ENCODE measurements at regions not wholly inside any gene's neighbourhood (a gene's known extent, or its start where the extent isn't known, plus 50 kb on each side); places are given as distances from the start of the nearest gene placed in this dataset.

DNA sequence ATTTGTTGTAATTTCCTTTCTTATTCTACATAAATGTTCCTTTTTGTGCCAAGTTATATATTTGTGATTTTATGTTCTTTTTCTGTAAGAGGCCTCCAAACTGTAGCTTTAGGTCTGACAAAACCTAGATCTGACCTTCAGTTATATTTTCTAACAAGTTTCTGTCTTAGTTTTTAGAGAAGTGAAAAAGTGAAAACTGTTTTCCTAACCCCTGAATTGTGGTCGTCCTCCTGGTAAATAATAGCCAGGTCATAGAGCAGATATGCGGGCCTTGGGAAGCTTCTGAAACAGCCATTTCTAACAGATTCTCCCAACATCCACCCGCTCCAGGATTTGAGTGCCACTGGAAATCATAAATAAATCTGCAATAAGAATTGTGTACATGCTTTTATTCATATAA, 398.4 kb upstream of the CWC22 start:
- WGBS, 2 donors (ENCODE audit: extremely low coverage in 2 of 2, insufficient read length in 2 of 2, insufficient replicate concordance in 1 of 2), result no CpG with 5 or more reads among the region's 3 CpGs
- H3K4me2 ChIP-seq (ENCODE audit: insufficient read depth, low read length, poor library complexity, severe bottlenecking), result no peak overlapping the region
- no peak overlapping the region for H2BK5ac ChIP-seq (ENCODE audit: low read length)
- no peaks in the 10 kb centered on the region for H3K79me1 ChIP-seq (ENCODE audit: low read depth, low read length)
- H3K36me3 ChIP-seq (replicated peaks in 1 of 2; ENCODE audit: control insufficient read depth in 2 of 2, insufficient read depth in 2 of 2, low read length in 2 of 2), result no peaks in the 10 kb centered on the region
- H2BK12ac ChIP-seq (ENCODE audit: low read length), result no peak overlapping the region
- H2BK15ac ChIP-seq (ENCODE audit: low read length), result no peak overlapping the region
- no peaks in the 10 kb centered on the region for H3K4me1 ChIP-seq (ENCODE audit: control insufficient read depth in 2 of 2, insufficient read depth in 1 of 2, low read depth in 1 of 2, low read length in 2 of 2)
- H3K27me3 ChIP-seq (ENCODE audit: control insufficient read depth in 3 of 3, insufficient read depth in 3 of 3, low read depth in 1 of 3, low read length in 3 of 3), result no peaks in the 10 kb centered on the region
- H2AFZ ChIP-seq (ENCODE audit: low read length), result no peak overlapping the region
- H3K9ac ChIP-seq (ENCODE audit: low read depth, low read length, poor library complexity), result no peak overlapping the region
- no peak overlapping the region for H3K4ac ChIP-seq (ENCODE audit: low read length)
- H4K8ac ChIP-seq (ENCODE audit: low read depth, low read length), result no peak overlapping the region
- no peaks in the 10 kb centered on the region for H3K9me3 ChIP-seq (replicated peaks in 1 of 2; ENCODE audit: control insufficient read depth in 2 of 2, insufficient read depth in 1 of 2, low read depth in 1 of 2, low read length in 2 of 2)
- H3K23ac ChIP-seq (ENCODE audit: low read depth, low read length, poor library complexity), result no peak overlapping the region
- H3K18ac ChIP-seq (ENCODE audit: low read length), result no peak overlapping the region
- no peak overlapping the region for H2AK5ac ChIP-seq (ENCODE audit: low read depth, low read length)
- no peak overlapping the region for H3K27ac ChIP-seq (replicated peaks; ENCODE audit: low read length)
- H3K14ac ChIP-seq (ENCODE audit: low read length), result no peak overlapping the region
- no peak overlapping the region for H2BK120ac ChIP-seq (ENCODE audit: low read depth, low read length)
- H3K4me3 ChIP-seq (ENCODE audit: low read length in 2 of 2), result no peak overlapping the region
- no peak for DNase-seq (ENCODE audit: low spot score)
- H4K91ac ChIP-seq (ENCODE audit: low read depth, low read length, poor library complexity), result no peak overlapping the region

DNA sequence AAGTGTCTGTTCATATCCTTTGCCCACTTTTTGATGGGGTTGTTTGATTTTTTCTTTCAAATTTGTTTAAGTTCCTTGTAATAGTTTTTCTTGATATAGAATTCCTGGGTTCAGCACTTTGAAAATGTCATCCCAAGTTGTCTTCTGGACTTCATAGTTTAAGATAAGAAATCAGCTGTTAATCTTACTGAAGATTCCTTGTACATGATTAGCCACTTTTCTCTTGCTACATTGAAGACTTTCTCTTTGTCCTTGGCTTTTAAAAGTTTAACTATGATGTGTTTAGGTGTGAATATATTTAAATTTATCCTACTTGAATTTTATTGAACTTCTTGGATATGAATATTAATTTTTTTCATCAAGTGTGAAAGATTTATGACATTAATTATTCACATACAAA, 387.2 kb upstream of the CWC22 start:
- Histone ChIP-seq H3K18ac (ENCODE audit: low read length) (no peak overlapping the region), H4K91ac (ENCODE audit: low read depth, low read length, poor library complexity) (no peak overlapping the region), H3K4me1 (ENCODE audit: control insufficient read depth in 2 of 2, insufficient read depth in 1 of 2, low read depth in 1 of 2, low read length in 2 of 2) (no peaks in the 10 kb centered on the region), H3K36me3 (replicated peaks in 1 of 2; ENCODE audit: control insufficient read depth in 2 of 2, insufficient read depth in 2 of 2, low read length in 2 of 2) (no peaks in the 10 kb centered on the region), H2AK5ac (ENCODE audit: low read depth, low read length) (no peak overlapping the region), H2AFZ (ENCODE audit: low read length) (no peak overlapping the region), H2BK5ac (ENCODE audit: low read length) (no peak overlapping the region), H3K4me2 (ENCODE audit: insufficient read depth, low read length, poor library complexity, severe bottlenecking) (no peak overlapping the region), H2BK120ac (ENCODE audit: low read depth, low read length) (no peak overlapping the region), H3K79me1 (ENCODE audit: low read depth, low read length) (no peaks in the 10 kb centered on the region), H4K8ac (ENCODE audit: low read depth, low read length) (no peak overlapping the region), H2BK12ac (ENCODE audit: low read length) (no peak overlapping the region), H3K27ac (replicated peaks; ENCODE audit: low read length) (no peak overlapping the region), H3K9me3 (replicated peaks in 1 of 2; ENCODE audit: control insufficient read depth in 2 of 2, insufficient read depth in 1 of 2, low read depth in 1 of 2, low read length in 2 of 2) (peaks cover 3 to 15% of the 10 kb centered on the region in 2 donors), H2BK15ac (ENCODE audit: low read length) (no peak overlapping the region), H3K14ac (ENCODE audit: low read length) (no peak overlapping the region), H3K9ac (ENCODE audit: low read depth, low read length, poor library complexity) (no peak overlapping the region), H3K4me3 (ENCODE audit: low read length in 2 of 2) (no peak overlapping the region), H3K23ac (ENCODE audit: low read depth, low read length, poor library complexity) (no peak overlapping the region), H3K4ac (ENCODE audit: low read length) (no peak overlapping the region), H3K27me3 (ENCODE audit: control insufficient read depth in 3 of 3, insufficient read depth in 3 of 3, low read depth in 1 of 3, low read length in 3 of 3) (no peaks in the 10 kb centered on the region)
- DNase-seq (ENCODE audit: low spot score), result no peak

DNA sequence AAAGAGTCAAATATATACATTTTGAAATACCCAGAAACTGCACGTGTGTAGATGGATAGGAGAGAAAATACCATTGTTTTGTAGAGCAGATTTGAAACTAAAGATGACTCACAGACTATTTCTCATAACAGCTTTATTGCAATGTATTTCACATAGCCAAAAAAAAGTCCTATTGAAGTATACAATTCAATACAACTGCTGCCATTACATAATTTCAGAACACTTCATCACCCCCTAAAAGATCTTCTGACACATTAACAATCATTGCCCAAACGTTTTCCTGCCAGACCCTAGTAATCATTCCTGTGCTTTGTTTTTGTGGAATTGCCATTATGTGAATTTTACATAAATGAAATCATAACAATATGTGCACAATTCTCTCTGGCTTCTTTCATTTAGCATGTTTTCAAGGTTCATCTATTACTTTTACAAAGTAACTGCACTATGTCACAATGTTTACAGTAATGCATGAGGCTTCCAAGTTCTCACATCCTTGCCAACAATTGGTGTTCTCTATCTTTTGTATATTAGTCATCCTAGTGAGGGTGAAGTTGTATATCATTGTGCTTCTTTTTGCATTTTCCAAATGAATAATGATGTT, 378.6 kb upstream of the CWC22 start:
- no peak overlapping the region for H2BK15ac ChIP-seq (ENCODE audit: low read length)
- no peak overlapping the region for H3K4ac ChIP-seq (ENCODE audit: low read length)
- H4K8ac ChIP-seq (ENCODE audit: low read depth, low read length), result no peak overlapping the region
- H2BK120ac ChIP-seq (ENCODE audit: low read depth, low read length), result no peak overlapping the region
- H3K4me2 ChIP-seq (ENCODE audit: insufficient read depth, low read length, poor library complexity, severe bottlenecking), result no peak overlapping the region
- H3K9ac ChIP-seq (ENCODE audit: low read depth, low read length, poor library complexity), result no peak overlapping the region
- H2BK5ac ChIP-seq (ENCODE audit: low read length), result no peak overlapping the region
- H3K23ac ChIP-seq (ENCODE audit: low read depth, low read length, poor library complexity), result no peak overlapping the region
- H3K4me3 ChIP-seq (ENCODE audit: low read length in 2 of 2), result no peak overlapping the region
- no peak overlapping the region for H3K14ac ChIP-seq (ENCODE audit: low read length)
- no CpG with 5 or more reads among the region's 2 CpGs for WGBS, 2 donors (ENCODE audit: extremely low coverage in 2 of 2, insufficient read length in 2 of 2, insufficient replicate concordance in 1 of 2)
- H4K91ac ChIP-seq (ENCODE audit: low read depth, low read length, poor library complexity), result no peak overlapping the region
- H3K27me3 ChIP-seq (ENCODE audit: control insufficient read depth in 3 of 3, insufficient read depth in 3 of 3, low read depth in 1 of 3, low read length in 3 of 3), result no peaks in the 10 kb centered on the region
- no peaks in the 10 kb centered on the region for H3K9me3 ChIP-seq (replicated peaks in 1 of 2; ENCODE audit: control insufficient read depth in 2 of 2, insufficient read depth in 1 of 2, low read depth in 1 of 2, low read length in 2 of 2)
- H3K79me1 ChIP-seq (ENCODE audit: low read depth, low read length), result no peaks in the 10 kb centered on the region
- no peak overlapping the region for H2AFZ ChIP-seq (ENCODE audit: low read length)
- no peak overlapping the region for H3K27ac ChIP-seq (replicated peaks; ENCODE audit: low read length)
- DNase-seq (ENCODE audit: low spot score), result no peak
- no peak overlapping the region for H2BK12ac ChIP-seq (ENCODE audit: low read length)
- H3K4me1 ChIP-seq (ENCODE audit: control insufficient read depth in 2 of 2, insufficient read depth in 1 of 2, low read depth in 1 of 2, low read length in 2 of 2), result no peaks in the 10 kb centered on the region
- no peaks in the 10 kb centered on the region for H3K36me3 ChIP-seq (replicated peaks in 1 of 2; ENCODE audit: control insufficient read depth in 2 of 2, insufficient read depth in 2 of 2, low read length in 2 of 2)
- H3K18ac ChIP-seq (ENCODE audit: low read length), result no peak overlapping the region
- no peak overlapping the region for H2AK5ac ChIP-seq (ENCODE audit: low read depth, low read length)

DNA sequence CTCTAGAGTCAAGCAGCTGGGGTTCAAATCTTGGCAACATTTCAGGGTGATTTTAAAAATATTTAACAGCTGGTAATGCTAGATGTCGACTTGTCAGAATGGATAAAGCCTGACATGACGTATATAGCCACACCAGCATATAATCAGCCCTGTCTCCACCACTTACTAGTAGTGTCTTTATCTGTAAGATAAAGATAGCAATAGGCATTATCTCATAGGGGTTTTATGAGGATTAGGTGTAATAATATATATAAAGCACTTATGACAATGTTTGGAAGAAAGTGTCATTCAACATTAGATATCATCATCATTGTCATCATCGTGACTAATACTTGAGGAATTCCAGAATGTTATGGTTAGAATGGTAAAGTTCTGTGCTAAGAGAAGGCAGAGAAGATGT, 369.0 kb upstream of the CWC22 start:
- Histone ChIP-seq H2BK12ac (ENCODE audit: low read length) (no peak overlapping the region), H3K18ac (ENCODE audit: low read length) (no peak overlapping the region), H2BK15ac (ENCODE audit: low read length) (no peak overlapping the region), H3K14ac (ENCODE audit: low read length) (no peak overlapping the region), H3K4ac (ENCODE audit: low read length) (no peak overlapping the region), H3K9ac (ENCODE audit: low read depth, low read length, poor library complexity) (no peak overlapping the region), H3K4me1 (ENCODE audit: control insufficient read depth in 2 of 2, insufficient read depth in 1 of 2, low read depth in 1 of 2, low read length in 2 of 2) (no peaks in the 10 kb centered on the region), H3K36me3 (replicated peaks in 1 of 2; ENCODE audit: control insufficient read depth in 2 of 2, insufficient read depth in 2 of 2, low read length in 2 of 2) (no peaks in the 10 kb centered on the region), H3K79me1 (ENCODE audit: low read depth, low read length) (no peaks in the 10 kb centered on the region), H2AFZ (ENCODE audit: low read length) (no peak overlapping the region), H2BK120ac (ENCODE audit: low read depth, low read length) (no peak overlapping the region), H3K27ac (replicated peaks; ENCODE audit: low read length) (no peak overlapping the region), H3K23ac (ENCODE audit: low read depth, low read length, poor library complexity) (no peak overlapping the region), H2AK5ac (ENCODE audit: low read depth, low read length) (no peak overlapping the region), H3K9me3 (replicated peaks in 1 of 2; ENCODE audit: control insufficient read depth in 2 of 2, insufficient read depth in 1 of 2, low read depth in 1 of 2, low read length in 2 of 2) (no peaks in the 10 kb centered on the region), H3K4me2 (ENCODE audit: insufficient read depth, low read length, poor library complexity, severe bottlenecking) (no peak overlapping the region), H3K27me3 (ENCODE audit: control insufficient read depth in 3 of 3, insufficient read depth in 3 of 3, low read depth in 1 of 3, low read length in 3 of 3) (no peaks in the 10 kb centered on the region), H4K8ac (ENCODE audit: low read depth, low read length) (no peak overlapping the region), H3K4me3 (ENCODE audit: low read length in 2 of 2) (no peak overlapping the region), H4K91ac (ENCODE audit: low read depth, low read length, poor library complexity) (no peak overlapping the region), H2BK5ac (ENCODE audit: low read length) (no peak overlapping the region)
- WGBS, 2 donors (ENCODE audit: extremely low coverage in 2 of 2, insufficient read length in 2 of 2, insufficient replicate concordance in 1 of 2), result no CpG with 5 or more reads among the region's 3 CpGs
- no peak for DNase-seq (ENCODE audit: low spot score)

All from neuronal stem cell (in vitro differentiated cells).